Mesothelial cell of epicardium (in vitro differentiated cells): ENCODE measurements at regions not wholly inside any gene's neighbourhood (a gene's known extent, or its start where the extent isn't known, plus 50 kb on each side); places are given as distances from the start of the nearest gene placed in this dataset.

Source experiments
- DNase-seq, 2 experiments: peaks; one replicate each; pipeline ENCODE4 v3.0.0; 2021; ENCODE audit warnings: low spot score in 2 of 2; ENCODE audit not compliant: unreplicated experiment in 2 of 2
- H3K27ac Mint-ChIP-seq: 2 replicates; pipeline ENCODE4 v1.8.0; 2021; ENCODE audit warnings: mixed read lengths
- H3K27me3 Mint-ChIP-seq: 2 replicates; pipeline ENCODE4 v1.8.0; 2021; ENCODE audit warnings: low read depth, mixed read lengths
- H3K36me3 Mint-ChIP-seq: 2 replicates; pipeline ENCODE4 v1.8.0; 2021; ENCODE audit warnings: mixed read lengths
- H3K4me1 Mint-ChIP-seq: 2 replicates; pipeline ENCODE4 v1.8.0; 2021; ENCODE audit warnings: mixed read lengths
- H3K4me3 Mint-ChIP-seq: 2 replicates; pipeline ENCODE4 v1.8.0; 2021; ENCODE audit warnings: mild to moderate bottlenecking, moderate library complexity, mixed read lengths
- H3K9me3 Mint-ChIP-seq: 2 replicates; pipeline ENCODE4 v1.8.0; 2021; ENCODE audit warnings: mixed read lengths
- TF ChIP-seq, protein P1 (sequence below): fragments of 200-600 bp; sonication (generic); IDR thresholded peaks from one replicate; pipeline ENCODE4 v1.5.0; 2021; ENCODE audit warnings: antibody characterized with exemption; ENCODE audit not compliant: unreplicated experiment

DNA sequence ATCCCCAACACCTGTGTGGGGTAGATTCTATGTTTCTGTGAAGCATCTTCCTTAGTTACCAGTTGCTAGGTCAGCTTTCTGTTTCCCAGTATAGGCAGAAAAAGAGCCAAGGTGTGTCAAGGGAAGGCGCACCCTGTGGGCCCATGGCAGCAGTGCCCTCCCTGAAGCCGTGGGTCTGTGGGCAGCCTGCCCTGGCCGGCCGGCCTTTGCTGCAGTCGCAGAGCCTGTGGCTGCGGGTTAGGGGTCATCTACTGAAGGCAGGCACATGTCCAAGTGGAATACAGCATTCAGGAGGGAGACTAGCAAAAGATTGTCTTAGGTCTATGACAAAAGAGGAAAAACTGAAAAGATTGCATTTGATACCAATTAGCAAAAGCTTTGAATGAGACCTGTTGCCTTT lies 214.0 kb downstream of the IRS2 start:
- no peak for DNase-seq
- no peaks in the 10 kb centered on the region for H3K36me3 Mint-ChIP-seq
- no peak overlapping the region for H3K27ac Mint-ChIP-seq
- peaks cover 2% of the 10 kb centered on the region for H3K4me1 Mint-ChIP-seq
- H3K9me3 Mint-ChIP-seq = no peaks in the 10 kb centered on the region
- no peak overlapping the region for H3K4me3 Mint-ChIP-seq
- TF ChIP-seq, protein P1, sequence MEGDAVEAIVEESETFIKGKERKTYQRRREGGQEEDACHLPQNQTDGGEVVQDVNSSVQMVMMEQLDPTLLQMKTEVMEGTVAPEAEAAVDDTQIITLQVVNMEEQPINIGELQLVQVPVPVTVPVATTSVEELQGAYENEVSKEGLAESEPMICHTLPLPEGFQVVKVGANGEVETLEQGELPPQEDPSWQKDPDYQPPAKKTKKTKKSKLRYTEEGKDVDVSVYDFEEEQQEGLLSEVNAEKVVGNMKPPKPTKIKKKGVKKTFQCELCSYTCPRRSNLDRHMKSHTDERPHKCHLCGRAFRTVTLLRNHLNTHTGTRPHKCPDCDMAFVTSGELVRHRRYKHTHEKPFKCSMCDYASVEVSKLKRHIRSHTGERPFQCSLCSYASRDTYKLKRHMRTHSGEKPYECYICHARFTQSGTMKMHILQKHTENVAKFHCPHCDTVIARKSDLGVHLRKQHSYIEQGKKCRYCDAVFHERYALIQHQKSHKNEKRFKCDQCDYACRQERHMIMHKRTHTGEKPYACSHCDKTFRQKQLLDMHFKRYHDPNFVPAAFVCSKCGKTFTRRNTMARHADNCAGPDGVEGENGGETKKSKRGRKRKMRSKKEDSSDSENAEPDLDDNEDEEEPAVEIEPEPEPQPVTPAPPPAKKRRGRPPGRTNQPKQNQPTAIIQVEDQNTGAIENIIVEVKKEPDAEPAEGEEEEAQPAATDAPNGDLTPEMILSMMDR = no peak
- no peaks in the 10 kb centered on the region for H3K27me3 Mint-ChIP-seq

DNA sequence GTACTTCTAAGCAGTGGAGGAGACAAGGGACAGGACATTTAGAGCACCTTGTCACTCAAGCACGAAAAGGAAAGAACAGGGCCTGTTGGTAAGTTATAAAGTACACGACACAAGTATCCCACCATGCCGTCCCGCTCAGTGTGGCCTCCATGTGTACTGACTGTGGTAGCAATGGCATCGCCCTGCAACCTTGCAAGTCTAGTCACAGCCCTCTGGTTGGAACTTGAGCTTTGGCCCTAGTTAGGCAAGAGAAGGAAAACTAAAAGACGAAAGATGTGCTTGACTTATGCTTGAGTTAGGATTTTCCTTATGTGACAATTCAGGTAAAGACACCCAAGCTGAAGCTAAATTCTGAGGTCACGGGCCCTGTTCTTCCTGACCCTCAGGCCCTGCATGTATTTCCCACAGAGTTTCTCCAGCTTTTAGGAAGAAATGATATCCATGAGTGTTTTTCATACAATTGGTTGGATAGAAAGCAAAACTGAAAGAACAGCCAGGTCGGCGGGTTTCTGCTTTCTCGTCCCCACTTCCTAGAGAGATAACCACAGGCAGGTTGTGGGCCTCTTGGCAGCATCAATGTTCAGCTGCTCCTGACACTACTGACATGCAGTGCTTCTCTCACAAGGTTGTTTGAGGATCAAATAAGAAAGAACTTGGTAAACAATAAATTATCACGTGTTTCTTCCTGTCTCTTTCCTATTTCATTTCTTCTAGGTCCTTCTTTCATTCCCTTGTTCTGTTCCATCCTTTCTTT lies 216.2 kb downstream of the IRS2 start:
- no peaks in the 10 kb centered on the region for H3K36me3 Mint-ChIP-seq
- H3K9me3 Mint-ChIP-seq = no peaks in the 10 kb centered on the region
- H3K4me3 Mint-ChIP-seq = no peak overlapping the region
- TF ChIP-seq, protein P1 = no peak
- H3K27me3 Mint-ChIP-seq = no peaks in the 10 kb centered on the region
- H3K4me1 Mint-ChIP-seq = peaks cover 2% of the 10 kb centered on the region
- no peak overlapping the region for H3K27ac Mint-ChIP-seq
- DNase-seq = no peak

DNA sequence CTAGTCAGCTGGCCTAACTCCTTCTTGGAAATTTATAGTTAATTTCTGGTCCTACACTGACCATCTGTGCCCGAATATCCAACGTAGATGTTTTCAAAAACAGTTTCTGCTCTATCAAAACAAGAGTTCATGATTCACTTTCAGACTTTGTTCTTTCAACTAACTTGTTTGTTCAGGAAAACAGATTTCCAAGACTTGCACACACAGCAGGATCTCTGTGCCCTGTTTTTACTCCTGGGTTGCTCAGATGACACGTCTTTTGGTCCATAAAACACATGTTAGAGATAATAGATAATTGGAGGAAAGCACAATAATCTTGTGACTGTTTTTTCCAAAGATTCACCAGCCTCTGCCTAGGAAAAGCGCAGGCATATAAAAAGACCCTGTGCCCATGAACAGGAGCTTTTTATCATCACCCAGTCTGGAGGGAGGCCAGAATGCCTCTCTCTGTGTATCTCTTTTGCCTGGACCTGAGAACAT lies 218.0 kb downstream of the IRS2 start:
- H3K4me3 Mint-ChIP-seq = no peak overlapping the region
- H3K27ac Mint-ChIP-seq = no peak overlapping the region
- TF ChIP-seq, protein P1 = no peak
- DNase-seq = no peak
- H3K36me3 Mint-ChIP-seq = no peaks in the 10 kb centered on the region
- no peaks in the 10 kb centered on the region for H3K9me3 Mint-ChIP-seq
- H3K27me3 Mint-ChIP-seq = no peaks in the 10 kb centered on the region
- H3K4me1 Mint-ChIP-seq = peaks cover 2% of the 10 kb centered on the region

DNA sequence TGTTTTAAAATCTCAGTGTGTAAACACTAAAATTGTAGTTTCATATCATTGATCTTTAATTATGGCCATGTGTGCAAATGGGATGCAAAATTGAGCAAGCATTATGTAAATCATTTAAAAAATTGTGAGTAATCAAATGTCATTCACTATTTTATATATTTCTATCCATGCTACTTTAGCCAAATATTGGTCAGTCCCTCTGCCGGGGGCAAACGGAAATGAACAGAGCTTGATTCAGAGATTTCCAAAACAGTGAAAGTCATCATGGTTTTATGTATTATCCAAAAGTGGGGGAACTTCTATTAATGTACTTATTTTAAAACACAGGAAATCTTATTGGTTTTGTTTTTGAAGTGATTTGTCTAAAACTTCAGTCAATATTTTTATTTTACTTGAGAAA lies 219.1 kb downstream of the IRS2 start:
- H3K27ac Mint-ChIP-seq = no peak overlapping the region
- no peaks in the 10 kb centered on the region for H3K27me3 Mint-ChIP-seq
- peaks cover 2% of the 10 kb centered on the region for H3K4me1 Mint-ChIP-seq
- TF ChIP-seq, protein P1 = no peak
- H3K36me3 Mint-ChIP-seq = no peaks in the 10 kb centered on the region
- no peak for DNase-seq
- no peaks in the 10 kb centered on the region for H3K9me3 Mint-ChIP-seq
- no peak overlapping the region for H3K4me3 Mint-ChIP-seq

DNA sequence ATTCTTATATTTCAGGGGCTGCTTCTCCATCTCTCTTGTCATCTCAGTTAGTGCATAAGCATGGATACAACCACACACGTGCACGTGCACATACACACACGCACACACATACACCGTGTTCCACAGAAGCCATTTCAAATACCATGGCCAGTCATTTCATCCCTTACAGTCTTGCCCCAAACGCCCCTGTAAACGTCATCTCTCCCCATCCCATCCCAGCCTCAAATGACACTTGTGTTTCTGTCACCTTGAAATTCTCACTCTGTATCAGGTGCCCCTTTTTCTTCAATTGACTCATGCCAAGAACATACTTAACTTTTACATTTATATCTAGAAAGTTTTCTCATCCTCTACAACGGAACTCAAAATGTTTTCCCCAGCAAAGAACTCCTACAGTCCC lies 220.5 kb downstream of the IRS2 start:
- Mint-ChIP-seq H3K36me3 (no peaks in the 10 kb centered on the region), H3K9me3 (no peaks in the 10 kb centered on the region), H3K27ac (no peak overlapping the region), H3K4me1 (peaks cover 2% of the 10 kb centered on the region), H3K27me3 (no peaks in the 10 kb centered on the region), H3K4me3 (no peak overlapping the region)
- TF ChIP-seq, protein P1 = no peak
- no peak for DNase-seq
